ENCODE measurements at regions not wholly inside any gene's neighbourhood (a gene's known extent, or its start where the extent isn't known, plus 50 kb on each side); places are given as distances from the start of the nearest gene placed in this dataset.
A peak's percentile ranks its signal among the peaks of the same experiment; 100 is the strongest.
"Not testable (repeated sequence)": the region's sequence is repeated elsewhere in the genome, so short reads cannot be mapped to it uniquely, and the experiment has no call there.

- no peak for DNase-seq
These were observed 230.8 kb upstream of the PKN2 start for GRCh38 chr1:88453295-88453694.

GRCh38 chr1:88454781-88455180, 229.3 kb upstream of the PKN2 start:
- DNase-seq: no peak

- no peak for DNase-seq
These were observed 228.3 kb upstream of the PKN2 start for GRCh38 chr1:88455621-88456256.

- DNase-seq: no peak
These were observed 226.9 kb upstream of the PKN2 start for GRCh38 chr1:88457197-88457596.

- no peak for DNase-seq
These were observed 223.1 kb upstream of the PKN2 start for GRCh38 chr1:88461007-88461406.

GRCh38 chr1:88462096-88462487, 222.0 kb upstream of the PKN2 start:
- DNase-seq: peak in 1 of 3 experiments; percentile 40

GRCh38 chr1:88462488-88463261, 221.4 kb upstream of the PKN2 start:
- peak; percentile 20 to 87 (median 86) for DNase-seq

GRCh38 chr1:88463401-88463985, 220.6 kb upstream of the PKN2 start:
- peak in 2 of 3 experiments; percentile 18 to 53 for DNase-seq

GRCh38 chr1:88466011-88466410, 218.1 kb upstream of the PKN2 start:
- DNase-seq: no peak

- no peak for DNase-seq
These were observed 217.0 kb upstream of the PKN2 start for GRCh38 chr1:88466899-88467580.

GRCh38 chr1:88472298-88472697, 211.8 kb upstream of the PKN2 start:
- DNase-seq: no peak

GRCh38 chr1:88472714-88473113, 211.4 kb upstream of the PKN2 start:
- DNase-seq: no peak

GRCh38 chr1:88474555-88475304, 209.3 kb upstream of the PKN2 start:
- DNase-seq: no peak

- no peak for DNase-seq
These were observed 199.2 kb upstream of the PKN2 start for GRCh38 chr1:88484881-88485280.

GRCh38 chr1:88488237-88488636, 195.8 kb upstream of the PKN2 start:
- no peak for DNase-seq

GRCh38 chr1:88490676-88491075, 193.4 kb upstream of the PKN2 start:
- no peak for DNase-seq

- no peak for DNase-seq
These were observed 184.4 kb upstream of the PKN2 start for GRCh38 chr1:88499671-88500070.

GRCh38 chr1:88502886-88503285, 181.2 kb upstream of the PKN2 start:
- no peak for DNase-seq

- DNase-seq: no peak
These were observed 180.4 kb upstream of the PKN2 start for GRCh38 chr1:88503646-88504045.

- no peak for DNase-seq
These were observed 179.5 kb upstream of the PKN2 start for GRCh38 chr1:88504601-88505000.

- DNase-seq: no peak
These were observed 174.7 kb upstream of the PKN2 start for GRCh38 chr1:88509379-88509778.

- no peak for DNase-seq
These were observed 169.5 kb upstream of the PKN2 start for GRCh38 chr1:88514544-88515060.

GRCh38 chr1:88517499-88517898, 166.6 kb upstream of the PKN2 start:
- DNase-seq: not testable (repeated sequence)
